ENCODE measurements at regions not wholly inside any gene's neighbourhood (a gene's known extent, or its start where the extent isn't known, plus 50 kb on each side); places are given as distances from the start of the nearest gene placed in this dataset.

GRCh38 chr6:126640921-126641320 lies 301.0 kb downstream of the CENPW start:
- no peak overlapping the region for H3K4me3 ChIP-seq (ENCODE audit: low read depth, low read length)
- H3K36me3 ChIP-seq (ENCODE audit: control insufficient read depth, insufficient read depth, low read length) = no peaks in the 10 kb centered on the region
- no peak for TF ChIP-seq CTCF (IDR thresholded peaks at IDR 0.05; ENCODE audit: insufficient read depth, low read length, poor library complexity, severe bottlenecking)
- no peak for DNase-seq (ENCODE audit: low read depth)
- no peaks in the 10 kb centered on the region for H3K27me3 ChIP-seq (ENCODE audit: control insufficient read depth, insufficient read depth, low read length)

GRCh38 chr6:126641641-126642040 lies 301.7 kb downstream of the CENPW start:
- DNase-seq (ENCODE audit: low read depth) = no peak
- no peak overlapping the region for H3K4me3 ChIP-seq (ENCODE audit: low read depth, low read length)
- TF ChIP-seq CTCF (IDR thresholded peaks at IDR 0.05; ENCODE audit: insufficient read depth, low read length, poor library complexity, severe bottlenecking) = no peak
- no peaks in the 10 kb centered on the region for H3K36me3 ChIP-seq (ENCODE audit: control insufficient read depth, insufficient read depth, low read length)
- no peaks in the 10 kb centered on the region for H3K27me3 ChIP-seq (ENCODE audit: control insufficient read depth, insufficient read depth, low read length)

GRCh38 chr6:126643352-126643751 lies 303.4 kb downstream of the CENPW start:
- no peaks in the 10 kb centered on the region for H3K36me3 ChIP-seq (ENCODE audit: control insufficient read depth, insufficient read depth, low read length)
- no peaks in the 10 kb centered on the region for H3K27me3 ChIP-seq (ENCODE audit: control insufficient read depth, insufficient read depth, low read length)
- no peak overlapping the region for H3K4me3 ChIP-seq (ENCODE audit: low read depth, low read length)
- no peak for TF ChIP-seq CTCF (IDR thresholded peaks at IDR 0.05; ENCODE audit: insufficient read depth, low read length, poor library complexity, severe bottlenecking)
- no peak for DNase-seq (ENCODE audit: low read depth)

- H3K27me3 ChIP-seq (ENCODE audit: control insufficient read depth, insufficient read depth, low read length) = no peaks in the 10 kb centered on the region
- H3K4me3 ChIP-seq (ENCODE audit: low read depth, low read length) = no peak overlapping the region
- H3K36me3 ChIP-seq (ENCODE audit: control insufficient read depth, insufficient read depth, low read length) = no peaks in the 10 kb centered on the region
- DNase-seq (ENCODE audit: low read depth) = no peak
- no peak for TF ChIP-seq CTCF (IDR thresholded peaks at IDR 0.05; ENCODE audit: insufficient read depth, low read length, poor library complexity, severe bottlenecking)
Measured at GRCh38 chr6:126650931-126651330, 311.0 kb downstream of the CENPW start.

- Histone ChIP-seq H3K36me3 (ENCODE audit: control insufficient read depth, insufficient read depth, low read length) (no peaks in the 10 kb centered on the region), H3K27me3 (ENCODE audit: control insufficient read depth, insufficient read depth, low read length) (no peaks in the 10 kb centered on the region), H3K4me3 (ENCODE audit: low read depth, low read length) (no peak overlapping the region)
- TF ChIP-seq CTCF (IDR thresholded peaks at IDR 0.05; ENCODE audit: insufficient read depth, low read length, poor library complexity, severe bottlenecking) = peak; percentile 52
- DNase-seq (ENCODE audit: low read depth) = peak; percentile 7
Measured at GRCh38 chr6:126657561-126658175, 317.8 kb downstream of the CENPW start.

- no peaks in the 10 kb centered on the region for H3K27me3 ChIP-seq (ENCODE audit: control insufficient read depth, insufficient read depth, low read length)
- TF ChIP-seq CTCF (IDR thresholded peaks at IDR 0.05; ENCODE audit: insufficient read depth, low read length, poor library complexity, severe bottlenecking) = no peak
- H3K36me3 ChIP-seq (ENCODE audit: control insufficient read depth, insufficient read depth, low read length) = no peaks in the 10 kb centered on the region
- no peak overlapping the region for H3K4me3 ChIP-seq (ENCODE audit: low read depth, low read length)
- no peak for DNase-seq (ENCODE audit: low read depth)
Measured at GRCh38 chr6:126660376-126660775, 320.5 kb downstream of the CENPW start.

Data from kidney epithelial cell (primary cell).